AG04449 (cell line): ENCODE measurements at regions not wholly inside any gene's neighbourhood (a gene's known extent, or its start where the extent isn't known, plus 50 kb on each side); places are given as distances from the start of the nearest gene placed in this dataset.

Experiments
- CTCF ChIA-PET: fragments of 350-600 bp; formaldehyde crosslinking; extraction: SDS; loops from one replicate; lab custom pipeline; 2021; ENCODE audit warnings: antibody characterized with exemption; lab: Yijun Ruan, JAX
- POLR2A ChIA-PET: fragments of 400-600, 350-600 bp; formaldehyde crosslinking; extraction: SDS; loops from one replicate; lab custom pipeline; 2020; ENCODE audit warnings: antibody characterized with exemption, inconsistent platforms; lab: Yijun Ruan, JAX
- DNase-seq: peaks from one replicate; pipeline ENCODE4 v3.0.0-alpha.2; 2010; ENCODE audit warnings: low read depth, low spot score
- H3K4me3 ChIP-seq: 2 replicates; pipeline ENCODE4 v1.5.1; 2011; ENCODE audit warnings: low read depth, mild to moderate bottlenecking, control low read depth, low read length
- TF ChIP-seq, protein P1 (sequence below): IDR thresholded peaks from one replicate; pipeline ENCODE4 v1.5.1; 2011; ENCODE audit warnings: mild to moderate bottlenecking, moderate library complexity, low read length, control low read depth, inconsistent platforms; ENCODE audit not compliant: insufficient read depth; ENCODE audit errors: missing control alignments

DNA sequence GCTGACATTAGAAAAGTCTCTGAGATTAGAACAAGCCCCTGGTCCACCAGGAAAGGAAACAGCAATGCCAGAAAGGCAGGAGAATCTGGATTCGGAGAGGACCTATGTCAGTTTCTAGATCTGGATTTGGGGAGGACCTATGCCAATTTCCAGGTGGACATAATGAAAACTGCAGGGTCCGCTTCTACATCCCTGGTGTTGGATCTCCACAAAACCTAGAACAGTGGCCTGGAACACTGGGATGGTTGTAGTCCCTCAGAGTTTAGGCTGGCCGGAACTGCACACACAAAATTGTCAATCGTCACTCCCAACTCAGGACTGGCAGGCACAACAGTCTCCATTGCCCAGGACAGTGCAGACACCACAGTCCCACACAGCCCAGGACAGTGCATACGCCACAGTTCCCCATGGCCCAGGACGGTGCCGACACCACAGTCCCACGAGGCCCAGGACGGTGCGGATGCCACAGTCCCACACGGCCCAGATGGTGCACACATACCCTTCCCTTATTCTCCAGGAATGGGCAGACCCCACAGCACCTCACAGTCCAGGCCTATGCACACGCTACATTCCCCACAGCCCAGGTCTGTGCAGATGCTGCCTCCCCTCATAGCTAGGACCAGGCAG is 341.7 kb downstream of the UQCRFS1 start:
- H3K4me3 ChIP-seq = no peak overlapping the region
- ChIA-PET POLR2A (no interaction called here), CTCF (no interaction called here)
- no peak for DNase-seq
- TF ChIP-seq, protein P1, sequence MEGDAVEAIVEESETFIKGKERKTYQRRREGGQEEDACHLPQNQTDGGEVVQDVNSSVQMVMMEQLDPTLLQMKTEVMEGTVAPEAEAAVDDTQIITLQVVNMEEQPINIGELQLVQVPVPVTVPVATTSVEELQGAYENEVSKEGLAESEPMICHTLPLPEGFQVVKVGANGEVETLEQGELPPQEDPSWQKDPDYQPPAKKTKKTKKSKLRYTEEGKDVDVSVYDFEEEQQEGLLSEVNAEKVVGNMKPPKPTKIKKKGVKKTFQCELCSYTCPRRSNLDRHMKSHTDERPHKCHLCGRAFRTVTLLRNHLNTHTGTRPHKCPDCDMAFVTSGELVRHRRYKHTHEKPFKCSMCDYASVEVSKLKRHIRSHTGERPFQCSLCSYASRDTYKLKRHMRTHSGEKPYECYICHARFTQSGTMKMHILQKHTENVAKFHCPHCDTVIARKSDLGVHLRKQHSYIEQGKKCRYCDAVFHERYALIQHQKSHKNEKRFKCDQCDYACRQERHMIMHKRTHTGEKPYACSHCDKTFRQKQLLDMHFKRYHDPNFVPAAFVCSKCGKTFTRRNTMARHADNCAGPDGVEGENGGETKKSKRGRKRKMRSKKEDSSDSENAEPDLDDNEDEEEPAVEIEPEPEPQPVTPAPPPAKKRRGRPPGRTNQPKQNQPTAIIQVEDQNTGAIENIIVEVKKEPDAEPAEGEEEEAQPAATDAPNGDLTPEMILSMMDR = no peak

- ChIA-PET CTCF (interaction anchor here (0.7 to 1.0 kb wide), 2 partner anchors 9 to 10 kb away, joined by 3 read pairs; no protein-coding TSS in a partner anchor), POLR2A (no interaction called here)
- no peak overlapping the region for H3K4me3 ChIP-seq
- TF ChIP-seq, protein P1 = no peak
- DNase-seq = no peak
Observed at GRCh38 chr19:28869459-28869858, 343.5 kb downstream of the UQCRFS1 start.

- no peak for DNase-seq
- ChIA-PET POLR2A (no interaction called here), CTCF (no interaction called here)
- H3K4me3 ChIP-seq = no peak overlapping the region
- TF ChIP-seq, protein P1 = no peak
Observed at GRCh38 chr19:28868836-28869235, 344.1 kb downstream of the UQCRFS1 start.

DNA sequence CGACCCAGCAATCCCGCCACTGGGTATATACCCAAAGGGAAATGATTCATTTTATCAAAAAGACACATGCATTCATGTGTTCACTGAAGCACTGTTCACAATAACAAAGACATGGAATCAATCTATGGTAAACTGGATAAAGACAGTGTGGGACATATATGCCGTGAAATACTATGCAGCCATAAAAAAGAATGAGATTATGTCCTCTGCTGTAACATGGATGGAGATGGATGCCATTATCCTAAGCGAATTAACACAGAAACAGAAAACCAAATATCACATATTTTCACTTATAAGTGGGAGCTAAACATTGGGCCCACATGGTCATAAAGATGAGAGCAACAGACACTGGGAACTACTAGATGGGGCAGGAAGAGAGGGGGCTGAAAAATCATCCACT is 345.0 kb downstream of the UQCRFS1 start:
- TF ChIP-seq, protein P1 = no peak
- no peak overlapping the region for H3K4me3 ChIP-seq
- POLR2A ChIA-PET = no interaction called here
- CTCF ChIA-PET = interaction anchor here (1.0 kb wide), 1 partner anchor 13 kb away, joined by 3 read pairs; no protein-coding TSS in a partner anchor
- no peak for DNase-seq

DNA sequence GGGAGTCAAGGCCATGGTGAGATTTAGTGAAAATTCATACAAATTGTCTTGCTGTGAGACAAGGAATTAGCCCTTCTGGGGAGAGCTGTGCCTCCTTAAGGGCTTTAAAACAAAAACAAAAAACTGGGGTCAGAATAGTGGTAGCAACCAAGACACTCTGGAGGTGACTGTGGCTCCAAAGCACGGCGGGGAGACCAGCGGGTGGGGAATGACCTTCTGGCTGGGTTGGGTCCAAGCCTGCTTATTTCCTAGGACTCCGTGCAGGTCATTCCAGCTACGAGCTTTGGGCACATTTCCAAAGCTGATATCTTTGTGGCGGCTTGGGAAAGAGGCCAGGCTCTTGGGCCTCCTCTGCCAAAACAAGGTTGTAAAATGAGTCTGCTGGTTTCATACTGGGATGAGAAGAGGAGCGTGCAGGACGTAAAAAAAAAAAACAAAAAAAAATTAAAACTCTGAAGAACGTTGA is 348.3 kb downstream of the UQCRFS1 start:
- ChIA-PET POLR2A (no interaction called here), CTCF (interaction anchor here (2.4 kb wide), 1 partner anchor 14 kb away, joined by 10 read pairs; no protein-coding TSS in a partner anchor)

GRCh38 chr19:28864024-28864503 is 348.9 kb downstream of the UQCRFS1 start:
- no peak for DNase-seq
- POLR2A ChIA-PET = no interaction called here
- TF ChIP-seq, protein P1 = no peak
- CTCF ChIA-PET = interaction anchor here (1.1 to 3.5 kb wide), 3 partner anchors 14 to 128 kb away, joined by 3 to 19 read pairs (median 10); no protein-coding TSS in a partner anchor
- H3K4me3 ChIP-seq = no peak overlapping the region

More for the DNA sequence above, 348.3 kb downstream of the UQCRFS1 start:
- TF ChIP-seq, protein P1 = no peak
- DNase-seq = no peak
- no peak overlapping the region for H3K4me3 ChIP-seq
